ENCODE measurements at regions not wholly inside any gene's neighbourhood (a gene's known extent, or its start where the extent isn't known, plus 50 kb on each side); places are given as distances from the start of the nearest gene placed in this dataset.

DNA sequence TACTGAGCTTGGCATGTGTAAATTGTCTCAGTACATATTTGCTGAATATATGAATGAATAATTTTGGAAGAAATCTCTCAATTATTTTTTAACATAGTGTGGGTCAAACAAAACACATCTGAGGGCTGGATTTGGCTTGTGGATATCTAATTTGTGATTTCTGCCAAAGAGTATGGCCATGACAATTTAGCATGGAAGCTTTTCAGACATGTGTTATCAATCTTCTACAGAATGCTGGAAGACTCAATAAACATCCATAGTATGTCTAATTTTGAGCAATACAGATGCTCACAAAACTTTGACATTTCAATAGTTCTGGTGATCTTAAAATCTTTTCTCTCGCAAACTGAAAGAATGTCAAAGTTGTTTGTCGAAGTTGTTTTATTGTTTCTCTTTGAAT is 214.1 kb upstream of the ANKH start:
- TF ChIP-seq EZH2phosphoT487 (IDR thresholded peaks at IDR 0.05; ENCODE audit: insufficient read depth, low read depth) (no peak), EZH2 (IDR thresholded peaks at IDR 0.05; ENCODE audit: insufficient read depth, poor library complexity, severe bottlenecking) (no peak)
